GM12878 (cell line): ENCODE measurements at regions not wholly inside any gene's neighbourhood (a gene's known extent, or its start where the extent isn't known, plus 50 kb on each side); places are given as distances from the start of the nearest gene placed in this dataset.

Experiments used
- ATAC-seq: fragments of 200-7000 bp; cut with Tn5 transposase; 3 replicates; pipeline ENCODE4 v1.9.1; 2020; ENCODE audit warnings: mild to moderate bottlenecking, moderate library complexity
- BruUV-seq: library from RNA; stranded (reverse); fragments of 400-500 nt; replicated peaks from 2 replicates; lab custom pipeline; 2021; lab: Mats Ljungman, UMichigan
- CTCF ChIA-PET: fragments of 300-600 bp; sonication (Branson Sonifier 250); formaldehyde crosslinking; extraction: SDS; loops from one replicate; lab custom pipeline; 2021; ENCODE audit warnings: inconsistent platforms; lab: Yijun Ruan, JAX
- POLR2A ChIA-PET: fragments of 350-600 bp; formaldehyde crosslinking; extraction: SDS; loops from one replicate; lab custom pipeline; 2021; ENCODE audit warnings: inconsistent platforms; lab: Charles Lee
- RAD21 ChIA-PET: fragments of 300-600 bp; sonication (Branson Sonifier 250); formaldehyde crosslinking; loops from one replicate; lab custom pipeline; 2023; ENCODE audit warnings: antibody characterized with exemption; ENCODE audit not compliant: unreplicated experiment; lab: Charles Lee
- SMC1A ChIA-PET: fragments of 300-600 bp; sonication (Branson Sonifier 250); formaldehyde crosslinking; loops from one replicate; lab custom pipeline; 2023; ENCODE audit not compliant: unreplicated experiment, uncharacterized antibody; lab: Charles Lee
- DNase-seq: peaks from one replicate; pipeline ENCODE4 v3.0.0-alpha.2; 2011; ENCODE audit warnings: low read depth, low spot score
- FAIRE-seq: peaks from 3 replicates; lab custom pipeline; 2011; peaks lifted over from hg19 to GRCh38; lab: Jason Lieb, UNC
- H2AFZ ChIP-seq: 2 replicates; pipeline ENCODE4 v1.6.0; 2011; ENCODE audit warnings: low read depth, low read length, control low read depth; ENCODE audit not compliant: control insufficient read depth
- H3K27ac ChIP-seq: 2 replicates; pipeline ENCODE4 v1.5.1; 2011; ENCODE audit warnings: control low read depth; ENCODE audit not compliant: control insufficient read depth, insufficient read depth
- H3K27me3 ChIP-seq, 2 experiments: replicated peaks in 1 of 2; 2 replicates each; pipeline versions ENCODE4 v1.6.0 to v1.6.1; 2011; ENCODE audit warnings: low read length in 1 of 2; ENCODE audit not compliant: control insufficient read depth in 2 of 2, insufficient read depth in 2 of 2
- H3K36me3 ChIP-seq, 2 experiments: 2 replicates each; pipeline ENCODE4 v1.5.1; 2011; ENCODE audit warnings: low read length in 1 of 2; ENCODE audit not compliant: control insufficient read depth in 2 of 2, insufficient read depth in 2 of 2
- H3K4me1 ChIP-seq: 2 replicates; pipeline ENCODE4 v1.6.1; 2011; ENCODE audit warnings: mild to moderate bottlenecking, low read length, moderate library complexity, mixed read lengths; ENCODE audit not compliant: control insufficient read depth, insufficient read depth
- H3K4me2 ChIP-seq: 2 replicates; pipeline ENCODE4 v1.6.0; 2011; ENCODE audit warnings: control low read depth; ENCODE audit not compliant: control insufficient read depth, insufficient read depth
- H3K4me3 ChIP-seq: fragments of 200-600 bp; sonication (generic); 2 replicates; pipeline ENCODE4 v1.5.1; 2016
- H3K79me2 ChIP-seq: 2 replicates; pipeline ENCODE4 v1.6.0; 2011; ENCODE audit warnings: low read length; ENCODE audit not compliant: control insufficient read depth, insufficient read depth
- H3K9ac ChIP-seq: 2 replicates; pipeline ENCODE4 v1.8.0; 2011; ENCODE audit warnings: low read length, control low read depth, mixed read lengths; ENCODE audit not compliant: control insufficient read depth, insufficient read depth
- H3K9me3 ChIP-seq: replicated peaks from 3 replicates; pipeline ENCODE4 v1.5.1; 2011; ENCODE audit warnings: mild to moderate bottlenecking, low read length; ENCODE audit not compliant: control insufficient read depth, insufficient read depth
- H4K20me1 ChIP-seq: 2 replicates; pipeline ENCODE4 v1.6.0; 2011; ENCODE audit not compliant: control insufficient read depth, insufficient read depth
- BCL11A ChIP-seq: IDR thresholded peaks from 2 replicates; pipeline ENCODE4 v1.6.1; 2011; ENCODE audit warnings: low read depth, low read length
- DPF2 ChIP-seq: fragments of 450-650 bp; IDR thresholded peaks from 2 replicates; pipeline ENCODE4 v1.6.1; 2017; ENCODE audit warnings: mild to moderate bottlenecking
- ETV6 ChIP-seq, 2 experiments: fragments of 450-650 bp in 1 of 2; IDR thresholded peaks in 1 of 2; conservative IDR thresholded peaks in 1 of 2; 2 replicates each; pipeline ENCODE4 v1.6.1; 2014; ENCODE audit warnings: antibody characterized with exemption in 1 of 2, borderline replicate concordance in 1 of 2, low read depth in 1 of 2, mild to moderate bottlenecking in 1 of 2, moderate library complexity in 1 of 2
- MEF2B ChIP-seq: fragments of 450-650 bp; IDR thresholded peaks from 2 replicates; pipeline ENCODE4 v1.6.1; 2018; ENCODE audit warnings: mild to moderate bottlenecking, moderate library complexity; ENCODE audit not compliant: partially characterized antibody, poor library complexity, severe bottlenecking
- MXI1 ChIP-seq: fragments of 150-350 bp; IDR thresholded peaks from 2 replicates; pipeline ENCODE4 v1.6.1; 2011; ENCODE audit warnings: low read depth, mild to moderate bottlenecking, inconsistent platforms, low read length, improper control_type of control experiment
- MYB ChIP-seq: fragments of 150-350 bp; IDR thresholded peaks from 2 replicates; pipeline ENCODE4 v1.6.1; 2014; ENCODE audit warnings: mild to moderate bottlenecking, low read depth, low read length, borderline replicate concordance
- STAT3 ChIP-seq: IDR thresholded peaks from 2 replicates; pipeline ENCODE4 v1.6.1; 2011; ENCODE audit warnings: low read depth, low read length, improper control_type of control experiment
- SUPT20H ChIP-seq: IDR thresholded peaks from 2 replicates; pipeline ENCODE4 v1.6.1; 2011; ENCODE audit warnings: low read depth, mild to moderate bottlenecking, low read length, moderate library complexity, borderline replicate concordance; ENCODE audit not compliant: control insufficient read depth
- WRNIP1 ChIP-seq: IDR thresholded peaks from 2 replicates; pipeline ENCODE4 v1.6.1; 2011; ENCODE audit warnings: low read depth, low read length, improper control_type of control experiment, borderline replicate concordance
- WGBS: methylation state at CpG from one replicate; pipeline ENCODE4 v1.1.6; 2016; ENCODE audit warnings: low lambda C conversion rate; ENCODE audit not compliant: insufficient replicate concordance, insufficient coverage; ENCODE audit errors: missing lambda C conversion rate; 5-methylcytosine and 5-hydroxymethylcytosine counted together
- in situ Hi-C: fragments of 300-500 bp; cut with MboI; formaldehyde crosslinking; loops from 9 replicates; pipeline ENCODE4 v1.14.3; 2018; ENCODE audit warnings: mixed read lengths
- intact Hi-C: fragments of 100-400 bp; cut with micrococcal nuclease; formaldehyde crosslinking; loops from one replicate; pipeline ENCODE4 v1.14.2; 2022; ENCODE audit not compliant: unreplicated experiment
- TF ChIP-seq, protein P1 (sequence below): IDR thresholded peaks from 2 replicates; pipeline ENCODE4 v1.6.1; 2011; ENCODE audit warnings: low read depth, mild to moderate bottlenecking, low read length, moderate library complexity, borderline replicate concordance; ENCODE audit errors: extremely low read depth
- TF ChIP-seq, protein P2 (sequence below): fragments of 450-650 bp; IDR thresholded peaks from 2 replicates; pipeline ENCODE4 v1.6.1; 2017; ENCODE audit warnings: antibody characterized with exemption, mild to moderate bottlenecking, moderate library complexity

DNA sequence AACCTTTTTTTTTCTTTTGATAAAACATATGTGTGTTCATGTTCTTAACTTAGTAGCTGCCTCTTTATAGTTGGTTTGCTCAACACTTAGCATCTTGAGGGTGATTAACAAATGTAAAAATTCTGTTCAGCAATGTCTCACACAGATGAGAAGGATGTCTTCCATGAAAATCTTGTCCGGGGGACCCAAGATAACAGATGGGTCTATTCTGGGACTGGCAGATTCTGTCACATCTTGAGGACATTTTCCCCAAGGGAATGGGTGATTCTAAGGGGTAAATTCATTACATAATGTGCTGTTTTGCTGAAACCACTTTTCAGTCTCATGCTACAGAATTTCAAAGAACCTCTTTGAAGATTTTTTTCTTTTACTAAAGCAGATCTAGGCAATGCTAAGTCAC, 342.2 kb downstream of the IGSF11 start:
- FAIRE-seq: no peak
- H3K4me2 ChIP-seq: no peak overlapping the region
- H3K9me3 ChIP-seq: no peaks in the 10 kb centered on the region
- CTCF ChIA-PET: interaction anchor here (1.1 to 1.5 kb wide), 2 partner anchors 22 to 124 kb away, joined by 3 read pairs; no protein-coding TSS in a partner anchor
- H3K27ac ChIP-seq: no peak overlapping the region
- in situ Hi-C loops: no loop called here
- TF ChIP-seq MYB: no peak
- no peak for TF ChIP-seq STAT3
- TF ChIP-seq SUPT20H: no peak
- no peak for TF ChIP-seq WRNIP1
- TF ChIP-seq DPF2: no peak
- no peak for TF ChIP-seq ETV6 (conservative IDR thresholded peaks at IDR 0.05 in 1 of 2, IDR thresholded peaks at IDR 0.05 in 1 of 2; ENCODE audit: borderline replicate concordance in 1 of 2, low read depth in 1 of 2)
- TF ChIP-seq, protein P1, sequence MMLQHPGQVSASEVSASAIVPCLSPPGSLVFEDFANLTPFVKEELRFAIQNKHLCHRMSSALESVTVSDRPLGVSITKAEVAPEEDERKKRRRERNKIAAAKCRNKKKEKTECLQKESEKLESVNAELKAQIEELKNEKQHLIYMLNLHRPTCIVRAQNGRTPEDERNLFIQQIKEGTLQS: no peak
- TF ChIP-seq BCL11A: no peak
- TF ChIP-seq, protein P2, sequence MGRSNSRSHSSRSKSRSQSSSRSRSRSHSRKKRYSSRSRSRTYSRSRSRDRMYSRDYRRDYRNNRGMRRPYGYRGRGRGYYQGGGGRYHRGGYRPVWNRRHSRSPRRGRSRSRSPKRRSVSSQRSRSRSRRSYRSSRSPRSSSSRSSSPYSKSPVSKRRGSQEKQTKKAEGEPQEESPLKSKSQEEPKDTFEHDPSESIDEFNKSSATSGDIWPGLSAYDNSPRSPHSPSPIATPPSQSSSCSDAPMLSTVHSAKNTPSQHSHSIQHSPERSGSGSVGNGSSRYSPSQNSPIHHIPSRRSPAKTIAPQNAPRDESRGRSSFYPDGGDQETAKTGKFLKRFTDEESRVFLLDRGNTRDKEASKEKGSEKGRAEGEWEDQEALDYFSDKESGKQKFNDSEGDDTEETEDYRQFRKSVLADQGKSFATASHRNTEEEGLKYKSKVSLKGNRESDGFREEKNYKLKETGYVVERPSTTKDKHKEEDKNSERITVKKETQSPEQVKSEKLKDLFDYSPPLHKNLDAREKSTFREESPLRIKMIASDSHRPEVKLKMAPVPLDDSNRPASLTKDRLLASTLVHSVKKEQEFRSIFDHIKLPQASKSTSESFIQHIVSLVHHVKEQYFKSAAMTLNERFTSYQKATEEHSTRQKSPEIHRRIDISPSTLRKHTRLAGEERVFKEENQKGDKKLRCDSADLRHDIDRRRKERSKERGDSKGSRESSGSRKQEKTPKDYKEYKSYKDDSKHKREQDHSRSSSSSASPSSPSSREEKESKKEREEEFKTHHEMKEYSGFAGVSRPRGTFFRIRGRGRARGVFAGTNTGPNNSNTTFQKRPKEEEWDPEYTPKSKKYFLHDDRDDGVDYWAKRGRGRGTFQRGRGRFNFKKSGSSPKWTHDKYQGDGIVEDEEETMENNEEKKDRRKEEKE: no peak
- TF ChIP-seq MEF2B: no peak
- TF ChIP-seq MXI1: no peak
- TF ChIP-seq, all 136 proteins: peak for 0
- no peaks in the 10 kb centered on the region for H3K4me1 ChIP-seq
- 44% methylated on average over 1 of the region's 1 CpG for WGBS
- intact Hi-C loops: no loop called here
- ChIA-PET SMC1A (no interaction called here), POLR2A (no interaction called here), RAD21 (no interaction called here)
- H3K9ac ChIP-seq: no peak overlapping the region
- no peaks in the 10 kb centered on the region for H3K27me3 ChIP-seq
- no TSS peak for BruUV-seq
- no peaks in the 10 kb centered on the region for H4K20me1 ChIP-seq
- ATAC-seq (no peak), DNase-seq (no peak)
- no peak overlapping the region for H2AFZ ChIP-seq
- H3K4me3 ChIP-seq: no peak overlapping the region
- H3K79me2 ChIP-seq: no peaks in the 10 kb centered on the region
- no peaks in the 10 kb centered on the region for H3K36me3 ChIP-seq
